ENCODE measurements at regions not wholly inside any gene's neighbourhood (a gene's known extent, or its start where the extent isn't known, plus 50 kb on each side); places are given as distances from the start of the nearest gene placed in this dataset.
"Not testable (repeated sequence)": the region's sequence is repeated elsewhere in the genome, so short reads cannot be mapped to it uniquely, and the experiment has no call there.

DNA sequence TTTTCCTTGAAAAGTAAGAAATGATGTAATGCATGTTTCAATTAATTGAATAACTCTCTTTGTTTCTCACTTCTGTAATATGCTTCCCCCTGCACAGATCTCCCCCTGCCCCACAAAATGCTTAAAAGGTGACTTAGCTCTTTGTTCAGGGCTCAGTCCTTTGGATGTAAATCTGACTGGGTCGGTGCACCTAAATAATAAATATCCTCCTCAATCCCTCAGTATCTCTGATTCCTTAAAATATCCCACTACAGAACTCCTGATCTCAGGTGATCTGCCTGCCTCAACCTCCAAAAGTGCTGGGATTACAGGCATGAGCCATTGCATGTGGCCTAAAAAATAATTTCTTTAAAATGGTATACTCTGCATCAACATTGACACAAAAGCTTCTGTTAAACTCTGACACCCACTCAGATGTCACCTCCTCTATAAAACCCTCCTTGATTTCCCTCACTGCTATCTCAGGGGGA is 107.0 kb downstream of the ZNF429 start:
- Histone ChIP-seq H3K9ac (ENCODE audit: low read length in 2 of 2) (no peak overlapping the region), H3K27ac (ENCODE audit: low read length) (no peak overlapping the region), H3K4me1 (ENCODE audit: control insufficient read depth, insufficient read depth, low read length) (peaks cover 11% of the 10 kb centered on the region), H3K36me3 (ENCODE audit: control insufficient read depth in 2 of 2, insufficient read depth in 2 of 2, low read length in 2 of 2) (no peaks in the 10 kb centered on the region), H3K4me3 (ENCODE audit: low read length in 2 of 2) (no peak overlapping the region), H3K27me3 (ENCODE audit: control insufficient read depth in 1 of 2, insufficient read depth in 2 of 2, low read length in 2 of 2) (no peaks in the 10 kb centered on the region), H3K9me3 (ENCODE audit: control insufficient read depth in 2 of 2, low read length in 2 of 2) (no peaks in the 10 kb centered on the region)

DNA sequence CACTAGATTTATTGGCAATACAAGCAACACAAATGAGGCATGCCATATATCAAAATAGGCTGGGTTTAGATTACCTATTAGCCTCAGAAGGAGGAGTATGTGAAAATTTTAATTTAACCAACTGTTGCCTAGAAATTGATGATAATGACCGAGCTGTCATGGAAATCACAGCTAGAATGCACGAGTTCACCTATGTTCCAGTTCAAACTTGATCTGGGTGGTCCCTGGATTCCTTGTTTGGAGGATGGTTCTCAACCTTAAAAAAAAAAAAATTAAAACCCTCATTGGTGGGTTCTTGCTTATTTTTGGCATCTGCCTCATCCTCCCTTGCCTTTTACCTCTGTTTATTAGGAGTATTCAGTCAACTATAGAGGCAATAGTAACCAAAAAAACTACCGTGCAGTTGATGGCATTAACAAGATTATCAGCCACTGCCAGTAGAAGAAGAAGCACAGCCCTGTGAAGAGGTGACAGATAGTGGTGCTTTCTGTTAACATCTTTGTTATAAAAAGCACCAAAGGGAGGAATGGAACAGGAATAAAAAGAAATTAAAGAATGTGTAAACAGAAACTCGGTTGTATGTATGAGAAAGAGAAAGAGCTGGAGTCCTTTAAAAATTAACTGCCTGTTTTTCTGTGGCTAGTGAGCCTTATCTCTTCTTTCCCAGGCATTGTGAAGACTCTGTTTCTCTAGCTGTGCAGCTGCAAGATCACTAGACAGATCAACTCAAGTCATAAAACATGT is 106.4 kb downstream of the ZNF429 start:
- Histone ChIP-seq H3K4me1 (ENCODE audit: control insufficient read depth, insufficient read depth, low read length) (peaks cover 11% of the 10 kb centered on the region), H3K36me3 (ENCODE audit: control insufficient read depth in 2 of 2, insufficient read depth in 2 of 2, low read length in 2 of 2) (no peaks in the 10 kb centered on the region), H3K27me3 (ENCODE audit: control insufficient read depth in 1 of 2, insufficient read depth in 2 of 2, low read length in 2 of 2) (no peaks in the 10 kb centered on the region), H3K4me3 (ENCODE audit: low read length in 2 of 2) (no peak overlapping the region), H3K9me3 (ENCODE audit: control insufficient read depth in 2 of 2, low read length in 2 of 2) (no peaks in the 10 kb centered on the region), H3K9ac (ENCODE audit: low read length in 2 of 2) (no peak overlapping the region), H3K27ac (ENCODE audit: low read length) (no peak overlapping the region)

DNA sequence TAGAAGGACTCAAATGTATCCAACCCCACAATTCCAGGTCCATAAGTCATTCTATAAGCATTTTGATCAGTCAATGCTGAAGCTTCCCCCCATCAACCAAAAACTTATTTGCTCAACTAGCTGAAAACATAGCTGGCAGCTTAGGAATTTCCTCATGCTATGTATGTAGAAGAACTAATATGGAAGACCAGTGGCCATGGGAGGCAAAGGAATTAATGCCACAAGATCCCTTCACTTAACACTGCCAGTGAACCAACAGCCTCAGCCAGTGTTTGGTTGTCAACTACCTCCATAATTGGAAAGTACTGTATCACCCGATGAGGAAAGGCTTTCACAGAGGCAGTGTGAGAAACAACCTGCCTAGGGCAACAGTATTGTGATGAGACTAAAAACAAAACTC is 105.4 kb downstream of the ZNF429 start:
- Histone ChIP-seq H3K36me3 (ENCODE audit: control insufficient read depth in 2 of 2, insufficient read depth in 2 of 2, low read length in 2 of 2) (no peaks in the 10 kb centered on the region), H3K4me3 (ENCODE audit: low read length in 2 of 2) (no peak overlapping the region), H3K4me1 (ENCODE audit: control insufficient read depth, insufficient read depth, low read length) (peaks cover 11% of the 10 kb centered on the region), H3K27ac (ENCODE audit: low read length) (no peak overlapping the region), H3K9ac (ENCODE audit: low read length in 2 of 2) (no peak overlapping the region), H3K9me3 (ENCODE audit: control insufficient read depth in 2 of 2, low read length in 2 of 2) (no peaks in the 10 kb centered on the region), H3K27me3 (ENCODE audit: control insufficient read depth in 1 of 2, insufficient read depth in 2 of 2, low read length in 2 of 2) (no peaks in the 10 kb centered on the region)

DNA sequence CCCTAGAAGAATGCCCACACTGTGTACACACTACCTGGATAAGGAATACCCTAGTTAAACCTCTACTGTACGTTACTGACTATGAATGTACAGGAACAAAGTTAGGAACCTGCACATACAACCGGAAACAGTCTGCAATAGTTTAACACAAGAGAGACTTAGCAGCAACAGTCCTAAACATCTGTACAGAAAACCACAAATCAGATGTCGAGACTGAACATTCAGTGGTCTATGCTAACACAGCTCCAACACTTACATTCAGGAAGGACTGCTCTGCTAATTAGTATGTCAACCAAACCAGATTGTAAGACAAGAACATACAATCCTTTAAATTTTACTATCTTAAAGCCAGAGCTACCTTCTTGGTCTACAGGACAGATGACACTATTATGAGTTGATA is 104.9 kb downstream of the ZNF429 start:
- Histone ChIP-seq H3K27ac (ENCODE audit: low read length) (no peak overlapping the region), H3K4me1 (ENCODE audit: control insufficient read depth, insufficient read depth, low read length) (peaks cover 11% of the 10 kb centered on the region), H3K36me3 (ENCODE audit: control insufficient read depth in 2 of 2, insufficient read depth in 2 of 2, low read length in 2 of 2) (no peaks in the 10 kb centered on the region), H3K9ac (ENCODE audit: low read length in 2 of 2) (no peak overlapping the region), H3K4me3 (ENCODE audit: low read length in 2 of 2) (no peak overlapping the region), H3K9me3 (ENCODE audit: control insufficient read depth in 2 of 2, low read length in 2 of 2) (no peaks in the 10 kb centered on the region), H3K27me3 (ENCODE audit: control insufficient read depth in 1 of 2, insufficient read depth in 2 of 2, low read length in 2 of 2) (no peaks in the 10 kb centered on the region)

DNA sequence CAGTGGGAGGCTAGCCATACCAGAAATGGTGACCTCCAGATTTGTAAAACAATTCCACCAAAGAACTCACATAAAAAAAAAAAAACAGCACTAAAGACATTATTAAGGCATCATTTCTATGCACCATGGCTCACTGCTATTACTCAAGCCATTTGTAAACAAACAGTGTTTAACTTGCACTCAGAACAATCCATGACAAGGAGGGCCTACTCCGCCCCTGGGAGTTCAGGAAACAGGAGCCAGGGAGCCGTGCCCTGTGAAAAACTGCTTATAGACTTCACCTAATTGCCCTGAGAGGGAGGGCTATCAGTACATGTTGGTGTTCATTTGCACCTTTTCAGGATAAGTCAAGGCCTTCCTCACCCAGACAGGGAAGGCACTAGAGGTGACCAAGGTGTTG is 103.2 kb downstream of the ZNF429 start:
- Histone ChIP-seq H3K36me3 (ENCODE audit: control insufficient read depth in 2 of 2, insufficient read depth in 2 of 2, low read length in 2 of 2) (no peaks in the 10 kb centered on the region), H3K27ac (ENCODE audit: low read length) (no peak overlapping the region), H3K27me3 (ENCODE audit: control insufficient read depth in 1 of 2, insufficient read depth in 2 of 2, low read length in 2 of 2) (no peaks in the 10 kb centered on the region), H3K9me3 (ENCODE audit: control insufficient read depth in 2 of 2, low read length in 2 of 2) (no peaks in the 10 kb centered on the region), H3K4me3 (ENCODE audit: low read length in 2 of 2) (no peak overlapping the region), H3K4me1 (ENCODE audit: control insufficient read depth, insufficient read depth, low read length) (peaks cover 25% of the 10 kb centered on the region), H3K9ac (ENCODE audit: low read length in 2 of 2) (no peak overlapping the region)

DNA sequence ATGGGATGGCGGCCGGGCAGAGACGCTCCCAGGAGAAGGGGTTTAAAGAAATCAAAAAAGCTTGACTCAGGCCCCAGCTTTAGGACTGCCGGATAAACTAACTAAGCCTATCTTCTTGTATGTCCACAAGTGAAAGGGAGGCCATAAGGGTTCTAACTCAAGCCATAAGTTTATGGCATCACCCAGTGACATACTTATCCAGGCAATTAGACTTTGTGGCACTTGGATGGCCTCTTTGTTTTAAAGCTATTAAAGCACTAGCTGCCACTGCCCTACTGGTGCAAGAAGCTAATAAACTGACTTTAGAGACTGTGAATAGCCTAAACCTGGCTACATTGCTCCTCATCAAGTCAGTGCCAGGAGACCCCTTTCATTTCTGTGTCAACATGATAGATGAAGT is 102.0 kb downstream of the ZNF429 start:
- Histone ChIP-seq H3K4me1 (ENCODE audit: control insufficient read depth, insufficient read depth, low read length) (peaks cover 26% of the 10 kb centered on the region), H3K27me3 (ENCODE audit: control insufficient read depth in 1 of 2, insufficient read depth in 2 of 2, low read length in 2 of 2) (no peaks in the 10 kb centered on the region), H3K36me3 (ENCODE audit: control insufficient read depth in 2 of 2, insufficient read depth in 2 of 2, low read length in 2 of 2) (no peaks in the 10 kb centered on the region), H3K9me3 (ENCODE audit: control insufficient read depth in 2 of 2, low read length in 2 of 2) (no peaks in the 10 kb centered on the region), H3K4me3 (ENCODE audit: low read length in 2 of 2) (no peak overlapping the region), H3K9ac (ENCODE audit: low read length in 2 of 2) (peak overlapping the region in 1 of 2 donors; percentile 21), H3K27ac (ENCODE audit: low read length) (peak overlapping the region; percentile 11)

DNA sequence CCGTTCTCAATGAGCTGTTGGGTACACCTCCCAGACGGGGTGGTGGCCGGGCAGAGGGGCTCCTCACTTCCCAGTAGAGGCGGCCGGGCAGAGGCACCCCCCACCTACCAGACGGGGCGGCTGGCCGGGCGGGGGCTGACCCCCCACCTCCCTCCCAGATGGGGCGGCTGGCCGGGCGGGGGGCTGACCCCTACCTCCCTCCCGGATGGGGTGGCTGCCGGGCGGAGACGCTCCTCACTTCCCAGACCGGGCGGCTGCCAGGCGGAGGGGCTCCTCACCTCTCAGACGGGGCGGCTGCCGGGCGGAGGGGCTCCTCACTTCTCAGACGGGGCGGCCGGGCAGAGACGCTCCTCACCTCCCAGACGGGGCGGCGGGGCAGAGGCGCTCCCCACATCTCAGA is 101.6 kb downstream of the ZNF429 start:
- H3K27ac ChIP-seq (ENCODE audit: low read length) = not testable (repeated sequence)

DNA sequence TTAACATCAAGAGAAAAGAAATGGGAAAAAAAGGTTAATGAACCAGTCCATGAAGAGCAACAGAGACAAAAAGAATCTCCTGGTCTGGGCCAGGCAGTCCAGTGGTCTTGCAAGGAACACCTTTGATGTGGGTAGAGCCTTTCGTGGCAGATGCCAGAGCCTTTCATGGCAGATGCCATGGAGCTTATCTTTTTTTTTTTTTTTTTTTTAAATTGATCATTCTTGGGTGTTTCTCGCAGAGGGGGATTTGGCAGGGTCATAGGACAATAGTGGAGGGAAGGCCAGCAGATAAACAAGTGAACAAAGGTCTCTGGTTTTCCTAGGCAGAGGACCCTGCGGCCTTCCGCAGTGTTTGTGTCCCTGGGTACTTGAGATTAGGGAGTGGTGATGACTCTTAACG is 100.9 kb downstream of the ZNF429 start:
- H3K9ac ChIP-seq (ENCODE audit: low read length in 2 of 2); H3K27me3 ChIP-seq (ENCODE audit: control insufficient read depth in 1 of 2, insufficient read depth in 2 of 2, low read length in 2 of 2); H3K27ac ChIP-seq (ENCODE audit: low read length); H3K36me3 ChIP-seq (ENCODE audit: control insufficient read depth in 2 of 2, insufficient read depth in 2 of 2, low read length in 2 of 2); H3K4me3 ChIP-seq (ENCODE audit: low read length in 2 of 2); H3K9me3 ChIP-seq (ENCODE audit: control insufficient read depth in 2 of 2, low read length in 2 of 2): not testable (repeated sequence)
- peaks cover 26% of the 10 kb centered on the region for H3K4me1 ChIP-seq (ENCODE audit: control insufficient read depth, insufficient read depth, low read length)

More for the DNA sequence above, 101.6 kb downstream of the ZNF429 start:
- not testable (repeated sequence) for H3K9ac ChIP-seq (ENCODE audit: low read length in 2 of 2); H3K4me3 ChIP-seq (ENCODE audit: low read length in 2 of 2); H3K36me3 ChIP-seq (ENCODE audit: control insufficient read depth in 2 of 2, insufficient read depth in 2 of 2, low read length in 2 of 2); H3K9me3 ChIP-seq (ENCODE audit: control insufficient read depth in 2 of 2, low read length in 2 of 2); H3K27me3 ChIP-seq (ENCODE audit: control insufficient read depth in 1 of 2, insufficient read depth in 2 of 2, low read length in 2 of 2)
- peaks cover 26% of the 10 kb centered on the region for H3K4me1 ChIP-seq (ENCODE audit: control insufficient read depth, insufficient read depth, low read length)

DNA sequence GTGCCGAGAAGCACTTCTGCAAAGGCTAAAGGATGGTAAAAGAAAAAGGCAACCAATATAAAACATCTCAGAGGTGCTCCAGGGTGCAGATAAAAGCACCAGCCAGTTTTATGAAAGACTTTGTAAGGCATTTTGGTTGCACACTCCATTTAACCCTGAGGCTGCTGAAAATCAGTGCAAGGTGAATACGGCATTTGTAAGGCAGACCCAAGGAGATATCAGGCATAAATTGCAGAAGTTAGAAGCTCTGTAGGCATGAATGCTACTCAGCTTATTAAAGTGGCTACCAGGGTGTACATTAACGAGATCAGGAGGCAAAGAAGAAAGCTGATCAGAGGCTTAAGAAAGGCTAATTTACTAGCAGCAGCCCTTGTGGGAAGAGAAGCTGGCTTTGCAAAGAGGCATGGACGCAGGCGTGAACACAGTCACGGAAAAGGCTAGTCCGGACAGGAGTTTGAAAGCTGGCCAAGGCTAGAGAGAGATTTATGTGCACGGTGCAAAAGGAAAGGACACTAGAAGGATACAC is 99.6 kb downstream of the ZNF429 start:
- Histone ChIP-seq H3K4me1 (ENCODE audit: control insufficient read depth, insufficient read depth, low read length) (peaks cover 26% of the 10 kb centered on the region), H3K9me3 (ENCODE audit: control insufficient read depth in 2 of 2, low read length in 2 of 2) (no peaks in the 10 kb centered on the region), H3K27me3 (ENCODE audit: control insufficient read depth in 1 of 2, insufficient read depth in 2 of 2, low read length in 2 of 2) (no peaks in the 10 kb centered on the region), H3K27ac (ENCODE audit: low read length) (peak overlapping the region; percentile 62), H3K4me3 (ENCODE audit: low read length in 2 of 2) (peak overlapping the region; percentile 57 to 77), H3K36me3 (ENCODE audit: control insufficient read depth in 2 of 2, insufficient read depth in 2 of 2, low read length in 2 of 2) (no peaks in the 10 kb centered on the region), H3K9ac (ENCODE audit: low read length in 2 of 2) (peak overlapping the region; percentile 58 to 78)

Data from stomach smooth muscle (tissue), 2 donors.